ENCODE measurements at regions not wholly inside any gene's neighbourhood (a gene's known extent, or its start where the extent isn't known, plus 50 kb on each side); places are given as distances from the start of the nearest gene placed in this dataset.

DNA sequence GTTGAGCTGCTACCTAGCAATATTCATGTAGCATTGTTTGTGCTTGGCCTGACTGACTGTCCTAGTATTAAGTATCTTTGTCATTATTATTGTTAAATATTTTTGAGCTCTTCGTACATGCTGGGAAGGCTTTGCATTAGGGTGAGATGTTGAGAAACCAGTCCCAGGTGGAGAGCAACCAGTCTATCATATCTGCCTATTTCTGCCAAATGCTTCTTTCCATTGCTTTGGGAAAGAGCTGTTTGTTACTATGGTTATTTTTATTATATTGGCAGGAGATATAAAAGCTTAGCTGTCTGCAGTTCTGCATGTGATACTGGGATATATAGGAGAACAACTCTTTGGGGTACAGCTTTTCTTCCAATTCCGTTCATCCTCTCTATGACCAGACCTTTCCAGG lies 85.1 kb downstream of the CLDN17 start:
- TF ChIP-seq CTCF (IDR thresholded peaks at IDR 0.05): no peak
- TF ChIP-seq POLR2A (IDR thresholded peaks at IDR 0.05): no peak

All from lower leg skin (tissue), 3 donors.